Stromal cell of bone marrow (primary cell): ENCODE measurements at regions not wholly inside any gene's neighbourhood (a gene's known extent, or its start where the extent isn't known, plus 50 kb on each side); places are given as distances from the start of the nearest gene placed in this dataset.

Experiments
- DNase-seq: peaks from one replicate; pipeline ENCODE4 v3.0.0-alpha.2; 2012; ENCODE audit warnings: low read depth

GRCh38 chr7:25750744-25751508 is 401.1 kb upstream of the NFE2L3 start:
- no peak for DNase-seq

- no peak for DNase-seq
Observed at GRCh38 chr7:25752154-25752553, 399.8 kb upstream of the NFE2L3 start.

GRCh38 chr7:25752967-25753791 is 398.8 kb upstream of the NFE2L3 start:
- no peak for DNase-seq

- DNase-seq, result no peak
Observed at GRCh38 chr7:25753837-25754236, 398.2 kb upstream of the NFE2L3 start.

- no peak for DNase-seq
Observed at GRCh38 chr7:25754333-25754732, 397.7 kb upstream of the NFE2L3 start.

GRCh38 chr7:25754751-25755150 is 397.2 kb upstream of the NFE2L3 start:
- no peak for DNase-seq

- no peak for DNase-seq
Observed at GRCh38 chr7:25756601-25757000, 395.4 kb upstream of the NFE2L3 start.

GRCh38 chr7:25758559-25758958 is 393.4 kb upstream of the NFE2L3 start:
- DNase-seq, result no peak

- DNase-seq, result no peak
Observed at GRCh38 chr7:25759286-25759685, 392.7 kb upstream of the NFE2L3 start.

- no peak for DNase-seq
Observed at GRCh38 chr7:25759748-25760147, 392.2 kb upstream of the NFE2L3 start.

- DNase-seq, result no peak
Observed at GRCh38 chr7:25762511-25763462, 389.2 kb upstream of the NFE2L3 start.

GRCh38 chr7:25763463-25763860 is 388.5 kb upstream of the NFE2L3 start:
- no peak for DNase-seq

- DNase-seq, result no peak
Observed at GRCh38 chr7:25765110-25765655, 386.8 kb upstream of the NFE2L3 start.

GRCh38 chr7:25770235-25770634 is 381.8 kb upstream of the NFE2L3 start:
- DNase-seq, result no peak

- DNase-seq, result peak; percentile 34
Observed at GRCh38 chr7:25770670-25771069, 381.3 kb upstream of the NFE2L3 start.

GRCh38 chr7:25771491-25771890 is 380.5 kb upstream of the NFE2L3 start:
- no peak for DNase-seq

- DNase-seq, result no peak
Observed at GRCh38 chr7:25772802-25773201, 379.2 kb upstream of the NFE2L3 start.

- no peak for DNase-seq
Observed at GRCh38 chr7:25774675-25775074, 377.3 kb upstream of the NFE2L3 start.

- no peak for DNase-seq
Observed at GRCh38 chr7:25775570-25775969, 376.4 kb upstream of the NFE2L3 start.

- no peak for DNase-seq
Observed at GRCh38 chr7:25775999-25776743, 375.8 kb upstream of the NFE2L3 start.

GRCh38 chr7:25776744-25777123 is 375.3 kb upstream of the NFE2L3 start:
- no peak for DNase-seq
